CD14-positive monocyte (primary cell): ENCODE measurements at regions not wholly inside any gene's neighbourhood (a gene's known extent, or its start where the extent isn't known, plus 50 kb on each side); places are given as distances from the start of the nearest gene placed in this dataset.

Experiments
- DNase-seq, 3 donors: peaks; one replicate each; pipeline ENCODE4 v3.0.0-alpha.2; 2011 to 2022
- H2AFZ ChIP-seq: 2 replicates; pipeline ENCODE4 v1.6.0; 2012; ENCODE audit warnings: mild to moderate bottlenecking, low read depth, low read length, inconsistent platforms; ENCODE audit not compliant: insufficient read depth, poor library complexity, severe bottlenecking
- H3K27ac ChIP-seq, 2 donors: 1 replicate in 1 of 2; 2 replicates in 1 of 2; pipeline ENCODE4 v1.5.1; 2012 to 2013; ENCODE audit warnings: low read length in 2 of 2, control low read depth in 1 of 2, inconsistent platforms in 1 of 2, low read depth in 1 of 2, mild to moderate bottlenecking in 1 of 2
- H3K27me3 ChIP-seq, 2 donors: one replicate each; pipeline versions ENCODE4 v1.6.0 to v1.6.1; 2011 to 2013; ENCODE audit warnings: low read length in 2 of 2; ENCODE audit not compliant: control insufficient read depth in 2 of 2, insufficient read depth in 2 of 2
- H3K36me3 ChIP-seq, 2 donors: replicated peaks in 1 of 2; 1 replicate in 1 of 2; 2 replicates in 1 of 2; pipeline versions ENCODE4 v1.5.1 to v1.6.1; 2012 to 2013; ENCODE audit warnings: low read length in 2 of 2, control low read depth in 1 of 2, inconsistent platforms in 1 of 2, mild to moderate bottlenecking in 1 of 2; ENCODE audit not compliant: insufficient read depth in 2 of 2, control insufficient read depth in 1 of 2
- H3K4me1 ChIP-seq, 2 donors: 1 replicate in 1 of 2; 2 replicates in 1 of 2; pipeline versions ENCODE4 v1.5.1 to v1.6.1; 2012 to 2013; ENCODE audit warnings: low read length in 2 of 2, control low read depth in 1 of 2, inconsistent platforms in 1 of 2, mild to moderate bottlenecking in 1 of 2, moderate library complexity in 1 of 2; ENCODE audit not compliant: insufficient read depth in 2 of 2, control insufficient read depth in 1 of 2
- H3K4me2 ChIP-seq: replicated peaks from 2 replicates; pipeline ENCODE3; 2012; ENCODE audit warnings: low read length, moderate library complexity, mild to moderate bottlenecking; ENCODE audit not compliant: poor library complexity, severe bottlenecking; ENCODE audit errors: extremely low read depth
- H3K4me3 ChIP-seq, 3 experiments: fragments of 200-600 bp in 1 of 3; sonication (generic) in 1 of 3; replicated peaks in 1 of 3; 1 replicate in 2 of 3; 2 replicates in 1 of 3; pipeline ENCODE4 v1.5.1; 2011 to 2013; ENCODE audit warnings: low read length in 3 of 3, mild to moderate bottlenecking in 3 of 3, control low read depth in 2 of 3, low read depth in 2 of 3, inconsistent platforms in 1 of 3, moderate library complexity in 1 of 3
- H3K79me2 ChIP-seq: 2 replicates; pipeline ENCODE4 v1.6.0; 2012; ENCODE audit warnings: mild to moderate bottlenecking, control low read depth, inconsistent platforms, low read length, moderate library complexity; ENCODE audit not compliant: insufficient read depth
- H3K9ac ChIP-seq: 2 replicates; pipeline ENCODE4 v1.6.0; 2017; ENCODE audit warnings: low read length, mild to moderate bottlenecking; ENCODE audit not compliant: insufficient read depth, poor library complexity, severe bottlenecking
- H3K9me3 ChIP-seq, 2 donors: replicated peaks in 1 of 2; 1 replicate in 1 of 2; 2 replicates in 1 of 2; pipeline versions ENCODE4 v1.5.1 to v1.6.1; 2012 to 2013; ENCODE audit warnings: low read length in 2 of 2, control low read depth in 1 of 2; ENCODE audit not compliant: control insufficient read depth in 1 of 2, insufficient read depth in 1 of 2
- H4K20me1 ChIP-seq: 2 replicates; pipeline ENCODE4 v1.6.0; 2012; ENCODE audit warnings: mild to moderate bottlenecking, low read length, control low read depth, moderate library complexity; ENCODE audit not compliant: insufficient read depth
- H3K27ac Mint-ChIP-seq, 7 donors: one replicate each; pipeline ENCODE4 v1.8.0; 2020; ENCODE audit warnings: mild to moderate bottlenecking in 7 of 7, mixed read lengths in 7 of 7, moderate library complexity in 6 of 7, inconsistent platforms in 2 of 7
- H3K27me3 Mint-ChIP-seq, 3 donors: one replicate each; pipeline ENCODE4 v1.8.0; 2021 to 2022; ENCODE audit warnings: low read depth in 3 of 3, mild to moderate bottlenecking in 3 of 3, mixed read lengths in 3 of 3, moderate library complexity in 3 of 3, inconsistent platforms in 1 of 3
- H3K36me3 Mint-ChIP-seq, 2 donors: one replicate each; pipeline ENCODE4 v1.8.0; 2020; ENCODE audit warnings: mixed read lengths in 2 of 2, inconsistent platforms in 1 of 2, mild to moderate bottlenecking in 1 of 2
- H3K4me1 Mint-ChIP-seq: one replicate; pipeline ENCODE4 v1.8.0; 2020; ENCODE audit warnings: mild to moderate bottlenecking, mixed read lengths
- H3K4me3 Mint-ChIP-seq, 2 donors: one replicate each; pipeline ENCODE4 v1.8.0; 2020; ENCODE audit warnings: mild to moderate bottlenecking in 2 of 2, mixed read lengths in 2 of 2, moderate library complexity in 1 of 2
- H3K9me3 Mint-ChIP-seq, 7 donors: one replicate each; pipeline ENCODE4 v1.8.0; 2020 to 2022; ENCODE audit warnings: mixed read lengths in 7 of 7, mild to moderate bottlenecking in 6 of 7, moderate library complexity in 6 of 7, inconsistent platforms in 2 of 7
- CTCF ChIP-seq: fragments of 200-600 bp; IDR thresholded peaks from one replicate; pipeline ENCODE4 v1.8.0; 2022; ENCODE audit warnings: antibody characterized with exemption, mild to moderate bottlenecking
- WGBS: methylation state at CpG from one replicate; pipeline ENCODE4 v1.1.5; 2013; ENCODE audit warnings: missing lambda C conversion rate; ENCODE audit not compliant: insufficient coverage; 5-methylcytosine and 5-hydroxymethylcytosine counted together
- intact Hi-C, 2 donors: fragments of 100-400 bp; cut with micrococcal nuclease; formaldehyde crosslinking; loops; one replicate each; pipeline versions ENCODE4 v1.15.0 to v1.15.1; 2023

- Histone ChIP-seq H2AFZ (no peak overlapping the region), H3K4me3 (no peak overlapping the region), H3K27me3 (no peaks in the 10 kb centered on the region), H3K4me1 (no peaks in the 10 kb centered on the region), H3K36me3 (no peaks in the 10 kb centered on the region), H3K27ac (no peak overlapping the region), H4K20me1 (no peaks in the 10 kb centered on the region), H3K9ac (no peak overlapping the region), H3K4me2 (no peak overlapping the region), H3K79me2 (no peaks in the 10 kb centered on the region), H3K9me3 (no peaks in the 10 kb centered on the region)
- no peak for DNase-seq
- Mint-ChIP-seq H3K9me3 (no peaks in the 10 kb centered on the region), H3K4me1 (no peaks in the 10 kb centered on the region), H3K27ac (no peak overlapping the region), H3K4me3 (no peak overlapping the region), H3K36me3 (no peaks in the 10 kb centered on the region), H3K27me3 (no peaks in the 10 kb centered on the region)
- WGBS: no CpG with 5 or more reads among the region's 2 CpGs
- intact Hi-C loops: no loop called here
- TF ChIP-seq CTCF: no peak
These were observed 906.2 kb upstream of the PCDH20 start for GRCh38 chr13:62321895-62322294.

- Mint-ChIP-seq H3K36me3 (no peaks in the 10 kb centered on the region), H3K27ac (no peak overlapping the region), H3K4me1 (no peaks in the 10 kb centered on the region), H3K4me3 (no peak overlapping the region), H3K27me3 (no peaks in the 10 kb centered on the region), H3K9me3 (no peaks in the 10 kb centered on the region)
- Histone ChIP-seq H3K9ac (no peak overlapping the region), H3K27ac (no peak overlapping the region), H3K27me3 (no peaks in the 10 kb centered on the region), H3K79me2 (no peaks in the 10 kb centered on the region), H3K4me3 (no peak overlapping the region), H3K4me2 (no peak overlapping the region), H3K9me3 (no peaks in the 10 kb centered on the region), H2AFZ (no peak overlapping the region), H3K36me3 (no peaks in the 10 kb centered on the region), H4K20me1 (no peaks in the 10 kb centered on the region), H3K4me1 (no peaks in the 10 kb centered on the region)
- WGBS: no CpG with 5 or more reads among the region's 1 CpG
- no peak for DNase-seq
- no peak for TF ChIP-seq CTCF
- intact Hi-C loops: no loop called here
These were observed 905.5 kb upstream of the PCDH20 start for GRCh38 chr13:62321139-62321538.
